ENCODE measurements at regions not wholly inside any gene's neighbourhood (a gene's known extent, or its start where the extent isn't known, plus 50 kb on each side); places are given as distances from the start of the nearest gene placed in this dataset.

DNA sequence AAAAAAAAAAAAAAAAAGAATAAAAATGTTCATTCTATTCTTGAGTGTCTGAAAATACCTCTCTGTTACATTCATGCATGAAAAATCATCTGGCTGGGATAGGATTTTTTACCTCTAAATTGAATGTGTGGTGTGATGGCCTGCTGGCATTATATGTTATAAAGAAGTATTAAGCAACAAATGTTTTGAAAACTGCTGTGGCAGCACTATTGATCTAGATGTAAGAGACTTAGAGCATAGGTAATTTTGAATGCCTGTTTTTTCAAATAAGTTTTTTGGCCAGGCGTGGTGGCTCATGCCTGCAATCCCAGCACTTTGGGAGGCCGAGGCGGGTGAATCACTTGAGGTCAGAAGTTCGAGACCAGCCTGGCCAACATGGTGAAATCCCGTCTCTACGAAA is 147.0 kb upstream of the LINC00305 start:
- FAIRE-seq: no peak

DNA sequence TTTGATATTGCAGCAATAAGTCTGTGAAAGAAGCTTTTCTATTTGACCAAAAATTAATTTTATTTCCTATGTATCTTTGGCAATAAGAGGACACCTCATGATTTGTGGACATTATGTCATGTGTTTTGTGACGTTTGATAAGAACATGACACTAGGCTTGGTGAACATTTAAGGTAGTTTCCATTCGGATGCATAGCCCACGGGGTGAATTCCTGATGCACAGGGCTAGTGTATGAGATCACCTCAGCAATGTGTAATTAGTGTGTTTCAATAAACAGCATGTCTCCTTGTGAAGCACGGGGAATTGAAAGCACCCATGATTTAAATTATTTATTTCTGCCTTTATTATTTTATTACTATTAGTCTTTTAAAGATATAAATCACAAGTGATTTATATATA is 146.1 kb upstream of the LINC00305 start:
- Histone ChIP-seq H3K9ac (ENCODE audit: low read length in 3 of 3) (no peak overlapping the region), H3K9me3 (ENCODE audit: control insufficient read depth in 2 of 3, insufficient read depth in 1 of 3, low read length in 3 of 3) (no peaks in the 10 kb centered on the region), H3K27me3 (ENCODE audit: control insufficient read depth, insufficient read depth, low read length) (no peaks in the 10 kb centered on the region), H3K4me3 (ENCODE audit: low read length in 3 of 3) (no peak overlapping the region), H3K27ac (ENCODE audit: low read depth in 2 of 2, low read length in 2 of 2) (no peak overlapping the region), H3K4me1 (ENCODE audit: control insufficient read depth in 2 of 3, insufficient read depth in 2 of 3, low read depth in 1 of 3, low read length in 3 of 3) (no peaks in the 10 kb centered on the region), H3K36me3 (ENCODE audit: control insufficient read depth in 2 of 3, insufficient read depth in 3 of 3, low read length in 3 of 3) (no peaks in the 10 kb centered on the region)
- FAIRE-seq (no peak), DNase-seq (no peak)
- intact Hi-C loops (cut with DNase I): no loop called here
- TF ChIP-seq, protein P1, sequence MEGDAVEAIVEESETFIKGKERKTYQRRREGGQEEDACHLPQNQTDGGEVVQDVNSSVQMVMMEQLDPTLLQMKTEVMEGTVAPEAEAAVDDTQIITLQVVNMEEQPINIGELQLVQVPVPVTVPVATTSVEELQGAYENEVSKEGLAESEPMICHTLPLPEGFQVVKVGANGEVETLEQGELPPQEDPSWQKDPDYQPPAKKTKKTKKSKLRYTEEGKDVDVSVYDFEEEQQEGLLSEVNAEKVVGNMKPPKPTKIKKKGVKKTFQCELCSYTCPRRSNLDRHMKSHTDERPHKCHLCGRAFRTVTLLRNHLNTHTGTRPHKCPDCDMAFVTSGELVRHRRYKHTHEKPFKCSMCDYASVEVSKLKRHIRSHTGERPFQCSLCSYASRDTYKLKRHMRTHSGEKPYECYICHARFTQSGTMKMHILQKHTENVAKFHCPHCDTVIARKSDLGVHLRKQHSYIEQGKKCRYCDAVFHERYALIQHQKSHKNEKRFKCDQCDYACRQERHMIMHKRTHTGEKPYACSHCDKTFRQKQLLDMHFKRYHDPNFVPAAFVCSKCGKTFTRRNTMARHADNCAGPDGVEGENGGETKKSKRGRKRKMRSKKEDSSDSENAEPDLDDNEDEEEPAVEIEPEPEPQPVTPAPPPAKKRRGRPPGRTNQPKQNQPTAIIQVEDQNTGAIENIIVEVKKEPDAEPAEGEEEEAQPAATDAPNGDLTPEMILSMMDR (IDR thresholded peaks at IDR 0.05; ENCODE audit: borderline replicate concordance, extremely low read depth, insufficient read depth): no peak

More for the DNA sequence above, 147.0 kb upstream of the LINC00305 start:
- no peak for DNase-seq
- Histone ChIP-seq H3K27ac (ENCODE audit: low read depth in 2 of 2, low read length in 2 of 2) (no peak overlapping the region), H3K27me3 (ENCODE audit: control insufficient read depth, insufficient read depth, low read length) (no peaks in the 10 kb centered on the region), H3K4me3 (ENCODE audit: low read length in 3 of 3) (no peak overlapping the region), H3K36me3 (ENCODE audit: control insufficient read depth in 2 of 3, insufficient read depth in 3 of 3, low read length in 3 of 3) (no peaks in the 10 kb centered on the region), H3K4me1 (ENCODE audit: control insufficient read depth in 2 of 3, insufficient read depth in 2 of 3, low read depth in 1 of 3, low read length in 3 of 3) (no peaks in the 10 kb centered on the region), H3K9ac (ENCODE audit: low read length in 3 of 3) (no peak overlapping the region), H3K9me3 (ENCODE audit: control insufficient read depth in 2 of 3, insufficient read depth in 1 of 3, low read length in 3 of 3) (no peaks in the 10 kb centered on the region)
- intact Hi-C loops (cut with DNase I): no loop called here
- TF ChIP-seq, protein P1 (IDR thresholded peaks at IDR 0.05; ENCODE audit: borderline replicate concordance, extremely low read depth, insufficient read depth): no peak

DNA sequence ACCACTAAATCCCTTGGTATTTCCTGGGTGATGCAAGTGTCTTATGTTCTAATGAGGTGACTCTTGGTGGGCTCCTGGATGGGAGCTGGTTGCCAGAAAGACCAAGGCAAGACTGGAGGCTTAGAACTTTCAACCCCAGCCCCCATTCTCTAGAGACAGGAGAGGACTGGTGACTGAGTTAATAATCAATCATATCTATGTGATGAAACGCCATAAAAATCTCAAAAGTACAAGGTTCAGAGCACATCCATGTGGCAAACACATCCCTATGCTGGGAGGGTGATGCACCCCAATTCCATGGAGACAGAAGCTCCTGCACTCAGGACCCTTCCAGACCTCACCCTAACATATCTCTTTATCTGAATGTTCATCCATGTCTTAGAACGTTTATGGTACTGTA is 139.5 kb upstream of the LINC00305 start:
- no peaks in the 10 kb centered on the region for H3K4me1 ChIP-seq (ENCODE audit: control insufficient read depth in 2 of 3, insufficient read depth in 2 of 3, low read depth in 1 of 3, low read length in 3 of 3)
- no peaks in the 10 kb centered on the region for H3K9me3 ChIP-seq (ENCODE audit: control insufficient read depth in 2 of 3, insufficient read depth in 1 of 3, low read length in 3 of 3)
- H3K4me3 ChIP-seq (ENCODE audit: low read length in 3 of 3): no peak overlapping the region
- TF ChIP-seq, protein P1 (IDR thresholded peaks at IDR 0.05; ENCODE audit: borderline replicate concordance, extremely low read depth, insufficient read depth): no peak
- FAIRE-seq (no peak), DNase-seq (no peak)
- H3K27me3 ChIP-seq (ENCODE audit: control insufficient read depth, insufficient read depth, low read length): no peaks in the 10 kb centered on the region
- H3K36me3 ChIP-seq (ENCODE audit: control insufficient read depth in 2 of 3, insufficient read depth in 3 of 3, low read length in 3 of 3): no peaks in the 10 kb centered on the region
- intact Hi-C loops (cut with DNase I): no loop called here
- no peak overlapping the region for H3K9ac ChIP-seq (ENCODE audit: low read length in 3 of 3)
- no peak overlapping the region for H3K27ac ChIP-seq (ENCODE audit: low read depth in 2 of 2, low read length in 2 of 2)

DNA sequence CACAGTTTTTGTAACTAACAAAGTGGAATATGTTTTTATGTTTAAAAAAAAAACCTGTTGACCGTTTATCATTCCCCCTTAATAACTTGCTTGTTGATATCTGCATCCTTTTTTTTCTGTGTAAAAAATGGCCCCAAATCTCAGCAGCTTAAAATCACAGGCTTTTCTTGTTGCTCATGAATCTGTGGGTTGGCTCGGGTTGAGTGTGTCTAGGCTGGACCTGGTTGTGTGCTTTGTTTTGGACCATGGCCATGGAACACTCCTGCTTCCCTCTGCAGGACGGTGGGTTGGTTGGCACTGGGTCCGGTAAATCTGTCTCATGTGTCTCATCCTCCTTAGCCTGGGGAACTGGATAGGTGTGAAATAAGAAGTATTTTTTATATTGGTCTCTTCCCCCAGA is 139.0 kb upstream of the LINC00305 start:
- Histone ChIP-seq H3K36me3 (ENCODE audit: control insufficient read depth in 2 of 3, insufficient read depth in 3 of 3, low read length in 3 of 3) (no peaks in the 10 kb centered on the region), H3K4me1 (ENCODE audit: control insufficient read depth in 2 of 3, insufficient read depth in 2 of 3, low read depth in 1 of 3, low read length in 3 of 3) (no peaks in the 10 kb centered on the region), H3K9me3 (ENCODE audit: control insufficient read depth in 2 of 3, insufficient read depth in 1 of 3, low read length in 3 of 3) (no peaks in the 10 kb centered on the region), H3K27ac (ENCODE audit: low read depth in 2 of 2, low read length in 2 of 2) (no peak overlapping the region), H3K9ac (ENCODE audit: low read length in 3 of 3) (no peak overlapping the region), H3K27me3 (ENCODE audit: control insufficient read depth, insufficient read depth, low read length) (no peaks in the 10 kb centered on the region), H3K4me3 (ENCODE audit: low read length in 3 of 3) (no peak overlapping the region)
- FAIRE-seq: no peak
- DNase-seq: no peak
- intact Hi-C loops (cut with DNase I): no loop called here
- TF ChIP-seq, protein P1 (IDR thresholded peaks at IDR 0.05; ENCODE audit: borderline replicate concordance, extremely low read depth, insufficient read depth): no peak

Data from kidney (tissue), 13 donors.